ENCODE measurements at regions not wholly inside any gene's neighbourhood (a gene's known extent, or its start where the extent isn't known, plus 50 kb on each side); places are given as distances from the start of the nearest gene placed in this dataset.

DNA sequence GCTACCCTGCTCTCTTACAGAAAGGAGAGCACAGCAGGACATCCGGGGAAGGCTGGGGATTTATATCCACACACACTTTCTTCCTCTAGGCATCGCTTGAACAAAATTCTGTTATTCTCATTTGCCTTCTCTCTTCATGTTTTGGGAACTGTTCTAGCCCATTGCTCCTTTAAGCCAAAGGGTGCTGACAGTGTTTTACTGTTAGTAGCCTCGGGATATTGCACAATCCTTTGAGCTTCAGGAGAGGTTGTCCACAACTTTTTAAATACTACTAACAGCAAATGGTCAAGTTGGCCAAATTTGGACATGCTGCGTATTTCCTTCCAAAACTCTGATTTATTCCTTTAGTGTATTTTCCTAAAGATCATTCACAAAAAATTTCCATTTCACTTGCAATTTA, 579.2 kb upstream of the RGS18 start:
- TF ChIP-seq, protein P1, sequence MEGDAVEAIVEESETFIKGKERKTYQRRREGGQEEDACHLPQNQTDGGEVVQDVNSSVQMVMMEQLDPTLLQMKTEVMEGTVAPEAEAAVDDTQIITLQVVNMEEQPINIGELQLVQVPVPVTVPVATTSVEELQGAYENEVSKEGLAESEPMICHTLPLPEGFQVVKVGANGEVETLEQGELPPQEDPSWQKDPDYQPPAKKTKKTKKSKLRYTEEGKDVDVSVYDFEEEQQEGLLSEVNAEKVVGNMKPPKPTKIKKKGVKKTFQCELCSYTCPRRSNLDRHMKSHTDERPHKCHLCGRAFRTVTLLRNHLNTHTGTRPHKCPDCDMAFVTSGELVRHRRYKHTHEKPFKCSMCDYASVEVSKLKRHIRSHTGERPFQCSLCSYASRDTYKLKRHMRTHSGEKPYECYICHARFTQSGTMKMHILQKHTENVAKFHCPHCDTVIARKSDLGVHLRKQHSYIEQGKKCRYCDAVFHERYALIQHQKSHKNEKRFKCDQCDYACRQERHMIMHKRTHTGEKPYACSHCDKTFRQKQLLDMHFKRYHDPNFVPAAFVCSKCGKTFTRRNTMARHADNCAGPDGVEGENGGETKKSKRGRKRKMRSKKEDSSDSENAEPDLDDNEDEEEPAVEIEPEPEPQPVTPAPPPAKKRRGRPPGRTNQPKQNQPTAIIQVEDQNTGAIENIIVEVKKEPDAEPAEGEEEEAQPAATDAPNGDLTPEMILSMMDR (IDR thresholded peaks at IDR 0.05; ENCODE audit: poor library complexity), result no peak
- TF ChIP-seq EZH2 (IDR thresholded peaks at IDR 0.05; ENCODE audit: borderline replicate concordance), result no peak
- TF ChIP-seq EZH2phosphoT487 (IDR thresholded peaks at IDR 0.05; ENCODE audit: low read depth, severe bottlenecking, unreplicated experiment), result no peak
